Liver (tissue), 7 donors: ENCODE measurements at regions not wholly inside any gene's neighbourhood (a gene's known extent, or its start where the extent isn't known, plus 50 kb on each side); places are given as distances from the start of the nearest gene placed in this dataset.
"Not testable (repeated sequence)": the region's sequence is repeated elsewhere in the genome, so short reads cannot be mapped to it uniquely, and the experiment has no call there.

Source experiments
- DNase-seq: peaks from one replicate; pipeline ENCODE4 v3.0.0-alpha.2; 2017; ENCODE audit warnings: low spot score
- H3K27ac ChIP-seq, 2 donors: one replicate each; pipeline ENCODE4 v1.7.0; 2013; ENCODE audit warnings: inconsistent platforms in 2 of 2, low read length in 2 of 2, control low read depth in 1 of 2, low read depth in 1 of 2, mild to moderate bottlenecking in 1 of 2
- H3K27me3 ChIP-seq, 4 donors: one replicate each; pipeline versions ENCODE4 v1.6.1 to v1.7.0; 2013; ENCODE audit warnings: low read length in 3 of 4, inconsistent platforms in 1 of 4, mild to moderate bottlenecking in 1 of 4, moderate library complexity in 1 of 4; ENCODE audit not compliant: control insufficient read depth in 4 of 4, insufficient read depth in 4 of 4
- H3K36me3 ChIP-seq, 4 donors: one replicate each; pipeline versions ENCODE4 v1.6.1 to v1.7.0; 2013; ENCODE audit warnings: low read length in 3 of 4, mild to moderate bottlenecking in 3 of 4, low read depth in 1 of 4, moderate library complexity in 1 of 4; ENCODE audit not compliant: control insufficient read depth in 4 of 4, insufficient read depth in 3 of 4
- H3K4me1 ChIP-seq, 4 donors: one replicate each; pipeline versions ENCODE4 v1.6.1 to v1.7.0; 2013; ENCODE audit warnings: low read length in 3 of 4, mild to moderate bottlenecking in 3 of 4, moderate library complexity in 1 of 4; ENCODE audit not compliant: control insufficient read depth in 4 of 4, insufficient read depth in 4 of 4
- H3K4me3 ChIP-seq, 3 donors: one replicate each; pipeline versions ENCODE4 v1.6.1 to v1.7.0; 2013; ENCODE audit warnings: low read length in 3 of 3, control low read depth in 1 of 3, low read depth in 1 of 3, mild to moderate bottlenecking in 1 of 3
- H3K9ac ChIP-seq, 2 donors: one replicate each; pipeline ENCODE4 v1.7.0; 2013; ENCODE audit warnings: low read length in 2 of 2, mild to moderate bottlenecking in 2 of 2, moderate library complexity in 2 of 2, control low read depth in 1 of 2, low read depth in 1 of 2
- H3K9me3 ChIP-seq, 4 donors: one replicate each; pipeline versions ENCODE4 v1.6.1 to v1.7.0; 2013; ENCODE audit warnings: low read length in 3 of 4; ENCODE audit not compliant: control insufficient read depth in 4 of 4
- EGR1 ChIP-seq, 2 donors: IDR thresholded peaks; 2 replicates each; pipeline ENCODE4 v1.6.1; 2016 to 2018; ENCODE audit warnings: antibody characterized with exemption in 2 of 2, low read depth in 2 of 2
- FOXA1 ChIP-seq: IDR thresholded peaks from 2 replicates; pipeline ENCODE4 v1.6.1; 2016; ENCODE audit warnings: antibody characterized with exemption
- FOXA2 ChIP-seq: IDR thresholded peaks from 2 replicates; pipeline ENCODE4 v1.6.1; 2016; ENCODE audit warnings: antibody characterized with exemption
- GABPA ChIP-seq, 2 donors: IDR thresholded peaks in 1 of 2; conservative IDR thresholded peaks in 1 of 2; 2 replicates each; pipeline ENCODE4 v1.6.1; 2016; ENCODE audit warnings: antibody characterized with exemption in 2 of 2, mild to moderate bottlenecking in 1 of 2, moderate library complexity in 1 of 2
- HNF4G ChIP-seq: IDR thresholded peaks from 2 replicates; pipeline ENCODE4 v1.6.1; 2016; ENCODE audit warnings: antibody characterized with exemption
- NR2F2 ChIP-seq: IDR thresholded peaks from 2 replicates; pipeline ENCODE4 v1.6.1; 2016; ENCODE audit warnings: antibody characterized with exemption
- RXRA ChIP-seq, 2 donors: IDR thresholded peaks; 2 replicates each; pipeline ENCODE4 v1.6.1; 2017 to 2018; ENCODE audit warnings: antibody characterized with exemption in 2 of 2, mild to moderate bottlenecking in 1 of 2
- SP1 ChIP-seq: IDR thresholded peaks from 2 replicates; pipeline ENCODE4 v1.6.1; 2018; ENCODE audit warnings: antibody characterized with exemption, mild to moderate bottlenecking
- TAF1 ChIP-seq: conservative IDR thresholded peaks from 2 replicates; pipeline ENCODE4 v1.6.1; 2016; ENCODE audit warnings: antibody characterized with exemption, mild to moderate bottlenecking
- WGBS: extraction: QIAGEN DNeasy Blood & Tissue Kit; methylation state at CpG from one replicate; pipeline ENCODE4 v1.1.7; 2013; 5-methylcytosine and 5-hydroxymethylcytosine counted together
- TF ChIP-seq, protein P1 (sequence below): IDR thresholded peaks from 2 replicates; pipeline ENCODE4 v1.6.1; 2016; ENCODE audit warnings: antibody characterized with exemption
- TF ChIP-seq, protein P2 (sequence below): IDR thresholded peaks from 2 replicates; pipeline ENCODE4 v1.6.1; 2016; ENCODE audit warnings: antibody characterized with exemption, mild to moderate bottlenecking
- TF ChIP-seq, protein P3 (sequence below): IDR thresholded peaks from 2 replicates; pipeline ENCODE4 v1.6.1; 2016; ENCODE audit warnings: antibody characterized with exemption
- donor health status: healthy.
- donor health status: healthy.
- donor health status: healthy.
- donor health status: healthy.

DNA sequence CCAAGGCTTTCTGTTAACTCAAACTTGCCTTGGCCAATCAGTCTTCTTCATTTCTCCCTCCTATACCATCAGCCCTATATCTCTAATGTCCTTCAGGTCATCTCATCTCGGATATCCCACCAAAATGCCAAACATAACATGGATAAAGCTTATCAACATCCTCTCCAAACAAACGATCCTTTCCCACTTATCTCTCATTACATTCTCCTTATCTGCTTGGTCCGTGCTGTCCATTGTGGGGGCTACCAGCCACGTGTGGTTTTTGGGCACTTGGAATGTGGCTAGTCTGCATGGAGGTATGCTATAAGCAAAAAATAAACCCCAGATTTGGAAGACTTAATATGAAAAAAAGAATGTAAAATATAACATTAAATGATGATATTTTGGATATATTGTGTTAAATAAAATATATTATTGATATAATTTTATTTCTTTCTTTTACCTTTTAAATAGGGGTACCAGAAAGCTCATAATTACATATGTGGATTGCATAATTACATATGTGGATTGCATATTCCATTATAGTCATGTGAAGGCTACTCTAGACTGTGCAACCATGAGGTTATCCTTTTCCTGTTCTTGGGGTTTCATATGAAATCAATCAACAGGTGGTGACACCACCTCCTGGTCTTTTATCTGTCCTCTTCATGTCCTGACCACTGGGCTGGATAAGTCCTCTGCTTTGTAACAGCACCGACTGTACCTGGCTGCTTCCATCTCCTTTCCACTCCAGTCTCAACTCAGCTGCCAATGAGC lies 123.0 kb downstream of the CD83 start:
- DNase-seq: no peak
- Histone ChIP-seq H3K4me3 (no peak overlapping the region), H3K27me3 (no peaks in the 10 kb centered on the region), H3K9ac (no peak overlapping the region), H3K36me3 (no peaks in the 10 kb centered on the region), H3K27ac (no peak overlapping the region), H3K9me3 (no peaks in the 10 kb centered on the region), H3K4me1 (no peaks in the 10 kb centered on the region)
- no peak for TF ChIP-seq TAF1
- TF ChIP-seq, protein P1, sequence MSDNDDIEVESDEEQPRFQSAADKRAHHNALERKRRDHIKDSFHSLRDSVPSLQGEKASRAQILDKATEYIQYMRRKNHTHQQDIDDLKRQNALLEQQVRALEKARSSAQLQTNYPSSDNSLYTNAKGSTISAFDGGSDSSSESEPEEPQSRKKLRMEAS: no peak
- TF ChIP-seq RXRA (IDR thresholded peaks at IDR 0.05): no peak
- TF ChIP-seq, protein P2, sequence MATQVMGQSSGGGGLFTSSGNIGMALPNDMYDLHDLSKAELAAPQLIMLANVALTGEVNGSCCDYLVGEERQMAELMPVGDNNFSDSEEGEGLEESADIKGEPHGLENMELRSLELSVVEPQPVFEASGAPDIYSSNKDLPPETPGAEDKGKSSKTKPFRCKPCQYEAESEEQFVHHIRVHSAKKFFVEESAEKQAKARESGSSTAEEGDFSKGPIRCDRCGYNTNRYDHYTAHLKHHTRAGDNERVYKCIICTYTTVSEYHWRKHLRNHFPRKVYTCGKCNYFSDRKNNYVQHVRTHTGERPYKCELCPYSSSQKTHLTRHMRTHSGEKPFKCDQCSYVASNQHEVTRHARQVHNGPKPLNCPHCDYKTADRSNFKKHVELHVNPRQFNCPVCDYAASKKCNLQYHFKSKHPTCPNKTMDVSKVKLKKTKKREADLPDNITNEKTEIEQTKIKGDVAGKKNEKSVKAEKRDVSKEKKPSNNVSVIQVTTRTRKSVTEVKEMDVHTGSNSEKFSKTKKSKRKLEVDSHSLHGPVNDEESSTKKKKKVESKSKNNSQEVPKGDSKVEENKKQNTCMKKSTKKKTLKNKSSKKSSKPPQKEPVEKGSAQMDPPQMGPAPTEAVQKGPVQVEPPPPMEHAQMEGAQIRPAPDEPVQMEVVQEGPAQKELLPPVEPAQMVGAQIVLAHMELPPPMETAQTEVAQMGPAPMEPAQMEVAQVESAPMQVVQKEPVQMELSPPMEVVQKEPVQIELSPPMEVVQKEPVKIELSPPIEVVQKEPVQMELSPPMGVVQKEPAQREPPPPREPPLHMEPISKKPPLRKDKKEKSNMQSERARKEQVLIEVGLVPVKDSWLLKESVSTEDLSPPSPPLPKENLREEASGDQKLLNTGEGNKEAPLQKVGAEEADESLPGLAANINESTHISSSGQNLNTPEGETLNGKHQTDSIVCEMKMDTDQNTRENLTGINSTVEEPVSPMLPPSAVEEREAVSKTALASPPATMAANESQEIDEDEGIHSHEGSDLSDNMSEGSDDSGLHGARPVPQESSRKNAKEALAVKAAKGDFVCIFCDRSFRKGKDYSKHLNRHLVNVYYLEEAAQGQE: no peak
- no peak for TF ChIP-seq FOXA1
- no peak for TF ChIP-seq GABPA (IDR thresholded peaks at IDR 0.05 in 1 of 2, conservative IDR thresholded peaks at IDR 0.05 in 1 of 2)
- TF ChIP-seq, protein P3, sequence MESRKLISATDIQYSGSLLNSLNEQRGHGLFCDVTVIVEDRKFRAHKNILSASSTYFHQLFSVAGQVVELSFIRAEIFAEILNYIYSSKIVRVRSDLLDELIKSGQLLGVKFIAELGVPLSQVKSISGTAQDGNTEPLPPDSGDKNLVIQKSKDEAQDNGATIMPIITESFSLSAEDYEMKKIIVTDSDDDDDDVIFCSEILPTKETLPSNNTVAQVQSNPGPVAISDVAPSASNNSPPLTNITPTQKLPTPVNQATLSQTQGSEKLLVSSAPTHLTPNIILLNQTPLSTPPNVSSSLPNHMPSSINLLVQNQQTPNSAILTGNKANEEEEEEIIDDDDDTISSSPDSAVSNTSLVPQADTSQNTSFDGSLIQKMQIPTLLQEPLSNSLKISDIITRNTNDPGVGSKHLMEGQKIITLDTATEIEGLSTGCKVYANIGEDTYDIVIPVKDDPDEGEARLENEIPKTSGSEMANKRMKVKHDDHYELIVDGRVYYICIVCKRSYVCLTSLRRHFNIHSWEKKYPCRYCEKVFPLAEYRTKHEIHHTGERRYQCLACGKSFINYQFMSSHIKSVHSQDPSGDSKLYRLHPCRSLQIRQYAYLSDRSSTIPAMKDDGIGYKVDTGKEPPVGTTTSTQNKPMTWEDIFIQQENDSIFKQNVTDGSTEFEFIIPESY: no peak
- TF ChIP-seq EGR1 (IDR thresholded peaks at IDR 0.05; ENCODE audit: low read depth in 2 of 2): no peak
- no peak for TF ChIP-seq NR2F2
- WGBS: 36% methylated on average over 5 of the region's 5 CpGs

DNA sequence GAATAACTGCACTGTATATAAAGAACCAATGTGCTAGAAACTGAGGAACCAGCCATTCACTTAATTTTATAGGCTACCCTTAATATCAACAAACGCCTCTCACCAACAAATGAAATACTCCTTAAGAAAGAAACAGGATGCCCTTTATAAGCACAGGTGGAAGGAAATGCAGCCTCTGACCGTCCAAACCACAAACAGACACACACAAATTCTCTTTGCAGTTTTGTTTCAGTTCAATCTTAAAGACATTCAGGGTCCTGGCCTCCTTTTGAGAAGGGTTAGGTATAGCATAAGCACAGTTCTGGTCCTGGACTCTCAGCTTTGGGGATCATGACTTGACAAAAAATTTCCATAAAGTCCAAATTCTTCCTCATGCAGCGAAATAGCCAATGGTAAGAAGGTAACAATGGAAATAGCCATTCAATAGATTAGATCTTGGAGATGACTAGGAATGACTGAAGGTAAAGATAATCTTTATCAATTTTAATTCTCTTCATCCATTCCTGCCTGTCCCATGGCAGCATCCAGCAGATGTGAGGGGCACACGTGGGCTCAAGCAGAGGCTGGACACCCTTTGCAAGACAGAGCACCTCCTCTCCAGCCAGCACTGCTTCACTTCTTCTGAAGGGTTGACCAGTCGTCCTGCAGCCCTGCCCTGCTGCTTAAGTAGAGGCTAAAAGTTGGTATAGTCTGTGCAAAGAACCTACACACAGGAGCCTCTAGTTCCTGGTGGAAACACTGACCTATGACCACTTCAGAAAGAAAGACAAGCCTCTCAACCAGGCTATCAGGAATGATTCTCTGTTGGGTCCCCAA lies 123.9 kb downstream of the CD83 start:
- H3K9ac ChIP-seq: no peak overlapping the region
- 77% methylated on average over 5 of the region's 5 CpGs for WGBS
- no peak for DNase-seq
- H3K9me3 ChIP-seq: no peaks in the 10 kb centered on the region
- no peaks in the 10 kb centered on the region for H3K36me3 ChIP-seq
- no peaks in the 10 kb centered on the region for H3K4me1 ChIP-seq
- H3K27me3 ChIP-seq: no peaks in the 10 kb centered on the region
- TF ChIP-seq, protein P2: no peak
- TF ChIP-seq RXRA (IDR thresholded peaks at IDR 0.05) (no peak), FOXA2 (no peak), HNF4G (no peak), EGR1 (IDR thresholded peaks at IDR 0.05; ENCODE audit: low read depth in 2 of 2) (no peak), SP1 (no peak)
- H3K27ac ChIP-seq: no peak overlapping the region
- H3K4me3 ChIP-seq: no peak overlapping the region

DNA sequence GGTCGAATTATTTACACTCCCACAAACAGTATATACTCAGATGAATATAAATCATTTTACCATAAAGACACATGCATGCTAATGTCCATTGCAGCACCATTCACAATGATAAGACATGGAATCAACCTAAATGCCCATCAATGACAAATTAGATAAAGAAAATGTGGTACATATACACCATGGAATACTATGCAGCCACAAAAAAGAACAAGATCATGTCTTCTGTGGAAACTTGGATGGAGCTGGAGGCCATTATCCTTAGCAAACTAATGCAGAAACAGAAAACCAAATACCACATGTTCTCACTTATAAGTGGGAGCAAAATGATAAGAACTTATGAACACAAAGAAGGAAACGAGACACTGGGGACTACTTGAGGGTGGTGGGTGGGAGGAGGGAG lies 125.3 kb downstream of the CD83 start:
- H3K4me3 ChIP-seq, H3K9ac ChIP-seq, H3K27ac ChIP-seq, H3K36me3 ChIP-seq, H3K27me3 ChIP-seq, H3K9me3 ChIP-seq, DNase-seq, H3K4me1 ChIP-seq: not testable (repeated sequence)
- WGBS: 90% methylated on average over 2 of the region's 2 CpGs
